ENCODE measurements at regions not wholly inside any gene's neighbourhood (a gene's known extent, or its start where the extent isn't known, plus 50 kb on each side); places are given as distances from the start of the nearest gene placed in this dataset.

DNA sequence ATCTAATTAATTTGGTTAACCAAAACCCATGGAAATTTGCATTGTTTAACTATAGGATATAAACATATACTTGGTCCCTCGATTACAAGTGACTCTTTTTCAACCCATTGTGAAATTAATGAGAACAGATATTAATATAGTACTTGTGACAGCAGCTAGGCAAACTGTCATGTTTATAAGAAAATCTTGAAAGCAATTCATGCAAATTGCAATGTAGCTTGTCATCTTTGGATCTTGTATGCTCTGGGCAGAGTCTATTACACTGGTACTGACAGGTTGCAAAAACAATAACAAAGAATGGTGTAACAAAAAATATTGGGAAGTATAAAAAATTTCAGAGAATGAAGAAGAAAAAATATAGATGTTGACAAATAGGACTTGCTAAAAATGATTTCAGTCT, 941.0 kb downstream of the DNAH5 start:
- no peak overlapping the region for H3K4me3 ChIP-seq (ENCODE audit: low read depth in 1 of 2, low read length in 2 of 2)
- H3K4me2 ChIP-seq (ENCODE audit: insufficient read depth, low read length) = no peak overlapping the region
- no peak overlapping the region for H3K27ac ChIP-seq (ENCODE audit: low read length)
- DNase-seq (no peak), ATAC-seq (ENCODE audit: insufficient read depth, low read depth) (no peak)
- no peaks in the 10 kb centered on the region for H3K4me1 ChIP-seq (ENCODE audit: insufficient read depth, low read length)
- H4K20me1 ChIP-seq (ENCODE audit: insufficient read depth, low read length) = no peaks in the 10 kb centered on the region
- no peaks in the 10 kb centered on the region for H3K9me3 ChIP-seq (ENCODE audit: insufficient read depth, low read length, severe bottlenecking)
- TF ChIP-seq CTCF (IDR thresholded peaks at IDR 0.05; ENCODE audit: borderline replicate concordance, extremely low read depth, low read length, poor library complexity, severe bottlenecking) = no peak
- TF ChIP-seq EZH2 (IDR thresholded peaks at IDR 0.05; ENCODE audit: borderline replicate concordance, low read depth, low read length, severe bottlenecking) = no peak
- H3K27me3 ChIP-seq (ENCODE audit: insufficient read depth, low read length, poor library complexity) = no peaks in the 10 kb centered on the region
- H3K79me2 ChIP-seq (ENCODE audit: insufficient read depth, low read length) = no peaks in the 10 kb centered on the region
- no peak overlapping the region for H3K9ac ChIP-seq (ENCODE audit: low read depth, low read length)
- H2AFZ ChIP-seq (ENCODE audit: low read depth, low read length) = no peak overlapping the region
- H3K36me3 ChIP-seq (ENCODE audit: insufficient read depth, low read length) = no peaks in the 10 kb centered on the region

GRCh38 chr5:12999667-13000066, 944.8 kb downstream of the DNAH5 start:
- Histone ChIP-seq H3K4me2 (ENCODE audit: insufficient read depth, low read length) (no peak overlapping the region), H2AFZ (ENCODE audit: low read depth, low read length) (no peak overlapping the region), H3K9ac (ENCODE audit: low read depth, low read length) (no peak overlapping the region), H3K27me3 (ENCODE audit: insufficient read depth, low read length, poor library complexity) (no peaks in the 10 kb centered on the region), H4K20me1 (ENCODE audit: insufficient read depth, low read length) (no peaks in the 10 kb centered on the region), H3K79me2 (ENCODE audit: insufficient read depth, low read length) (no peaks in the 10 kb centered on the region), H3K36me3 (ENCODE audit: insufficient read depth, low read length) (no peaks in the 10 kb centered on the region), H3K4me3 (ENCODE audit: low read depth in 1 of 2, low read length in 2 of 2) (no peak overlapping the region), H3K27ac (ENCODE audit: low read length) (no peak overlapping the region), H3K4me1 (ENCODE audit: insufficient read depth, low read length) (no peaks in the 10 kb centered on the region), H3K9me3 (ENCODE audit: insufficient read depth, low read length, severe bottlenecking) (no peaks in the 10 kb centered on the region)
- DNase-seq = no peak
- no peak for ATAC-seq (ENCODE audit: insufficient read depth, low read depth)
- TF ChIP-seq EZH2 (IDR thresholded peaks at IDR 0.05; ENCODE audit: borderline replicate concordance, low read depth, low read length, severe bottlenecking) = no peak
- no peak for TF ChIP-seq CTCF (IDR thresholded peaks at IDR 0.05; ENCODE audit: borderline replicate concordance, extremely low read depth, low read length, poor library complexity, severe bottlenecking)

GRCh38 chr5:12985142-12985541, 959.3 kb downstream of the DNAH5 start:
- H3K79me2 ChIP-seq (ENCODE audit: insufficient read depth, low read length) = no peaks in the 10 kb centered on the region

More at GRCh38 chr5:12985142-12985541, 959.3 kb downstream of the DNAH5 start:
- H3K36me3 ChIP-seq (ENCODE audit: insufficient read depth, low read length) = no peaks in the 10 kb centered on the region
- DNase-seq (no peak), ATAC-seq (ENCODE audit: insufficient read depth, low read depth) (no peak)
- H3K9ac ChIP-seq (ENCODE audit: low read depth, low read length) = no peak overlapping the region
- H2AFZ ChIP-seq (ENCODE audit: low read depth, low read length) = no peak overlapping the region
- H4K20me1 ChIP-seq (ENCODE audit: insufficient read depth, low read length) = no peaks in the 10 kb centered on the region
- no peaks in the 10 kb centered on the region for H3K27me3 ChIP-seq (ENCODE audit: insufficient read depth, low read length, poor library complexity)
- H3K27ac ChIP-seq (ENCODE audit: low read length) = no peak overlapping the region
- H3K4me3 ChIP-seq (ENCODE audit: low read depth in 1 of 2, low read length in 2 of 2) = no peak overlapping the region
- TF ChIP-seq EZH2 (IDR thresholded peaks at IDR 0.05; ENCODE audit: borderline replicate concordance, low read depth, low read length, severe bottlenecking) (no peak), CTCF (IDR thresholded peaks at IDR 0.05; ENCODE audit: borderline replicate concordance, extremely low read depth, low read length, poor library complexity, severe bottlenecking) (no peak)
- H3K4me2 ChIP-seq (ENCODE audit: insufficient read depth, low read length) = no peak overlapping the region
- no peaks in the 10 kb centered on the region for H3K9me3 ChIP-seq (ENCODE audit: insufficient read depth, low read length, severe bottlenecking)
- no peaks in the 10 kb centered on the region for H3K4me1 ChIP-seq (ENCODE audit: insufficient read depth, low read length)
